CD4-positive, alpha-beta T cell (primary cell): ENCODE measurements at regions not wholly inside any gene's neighbourhood (a gene's known extent, or its start where the extent isn't known, plus 50 kb on each side); places are given as distances from the start of the nearest gene placed in this dataset.

ENCODE experiments used
- ATAC-seq: fragments of 200-7000 bp; cut with Tn5 transposase; one replicate; pipeline ENCODE4 v1.10.0; 2022; ENCODE audit warnings: mild to moderate bottlenecking; ENCODE audit not compliant: poor library complexity
- CTCF ChIA-PET: fragments of 350-600 bp; sonication (Branson Sonifier 250); formaldehyde crosslinking; loops from one replicate; lab custom pipeline; 2021; ENCODE audit warnings: antibody characterized with exemption, inconsistent platforms; lab: Charles Lee
- POLR2A ChIA-PET: fragments of 350-600 bp; sonication (Branson Sonifier 250); formaldehyde crosslinking; loops from one replicate; lab custom pipeline; 2021; ENCODE audit warnings: antibody characterized with exemption, inconsistent platforms; lab: Charles Lee
- DNase-seq, 14 experiments: peaks; one replicate each; pipeline ENCODE4 v3.0.0-alpha.2; 2013 to 2020; ENCODE audit warnings: mixed read lengths in 2 of 14
- H3K27ac ChIP-seq, 2 donors: one replicate each; pipeline versions ENCODE4 v1.5.1 to v1.7.0; 2013; ENCODE audit warnings: low read length in 2 of 2, low read depth in 1 of 2, mild to moderate bottlenecking in 1 of 2
- H3K27me3 ChIP-seq, 2 experiments: 1 replicate in 1 of 2; 2 replicates in 1 of 2; pipeline versions ENCODE4 v1.6.1 to v1.7.0; 2013; ENCODE audit warnings: low read length in 2 of 2, control low read depth in 1 of 2, mild to moderate bottlenecking in 1 of 2, moderate library complexity in 1 of 2; ENCODE audit not compliant: insufficient read depth in 2 of 2, control insufficient read depth in 1 of 2
- H3K36me3 ChIP-seq: one replicate; pipeline ENCODE4 v1.6.1; 2013; ENCODE audit warnings: low read length, control low read depth; ENCODE audit not compliant: insufficient read depth
- H3K4me1 ChIP-seq: one replicate; pipeline ENCODE4 v1.6.1; 2013; ENCODE audit warnings: low read length, control low read depth; ENCODE audit not compliant: insufficient read depth
- H3K4me3 ChIP-seq: one replicate; pipeline ENCODE4 v1.5.1; 2013; ENCODE audit warnings: mild to moderate bottlenecking, low read length, moderate library complexity
- H3K9me3 ChIP-seq, 2 experiments: 1 replicate in 1 of 2; 2 replicates in 1 of 2; pipeline versions ENCODE4 v1.6.1 to v1.7.0; 2013; ENCODE audit warnings: low read length in 2 of 2, mild to moderate bottlenecking in 2 of 2, control low read depth in 1 of 2, moderate library complexity in 1 of 2; ENCODE audit not compliant: control insufficient read depth in 1 of 2, insufficient read depth in 1 of 2
- H3K27ac Mint-ChIP-seq: one replicate; pipeline ENCODE4 v1.8.0; 2020; ENCODE audit warnings: mixed read lengths
- H3K27me3 Mint-ChIP-seq: one replicate; pipeline ENCODE4 v1.8.0; 2021; ENCODE audit warnings: mixed read lengths
- H3K36me3 Mint-ChIP-seq: one replicate; pipeline ENCODE4 v1.8.0; 2021; ENCODE audit warnings: low read depth, mixed read lengths
- H3K4me1 Mint-ChIP-seq: one replicate; pipeline ENCODE4 v1.8.0; 2021; ENCODE audit warnings: low read depth, mixed read lengths
- H3K4me3 Mint-ChIP-seq: one replicate; pipeline ENCODE4 v1.8.0; 2020; ENCODE audit warnings: mild to moderate bottlenecking, mixed read lengths
- H3K9me3 Mint-ChIP-seq: one replicate; pipeline ENCODE4 v1.8.0; 2020; ENCODE audit warnings: mixed read lengths
- CTCF ChIP-seq: fragments of 200-600 bp; IDR thresholded peaks from one replicate; pipeline ENCODE4 v1.8.0; 2022; ENCODE audit warnings: antibody characterized with exemption, mild to moderate bottlenecking
- intact Hi-C, 2 experiments: fragments of 100-400 bp; cut with DNase I in 1 of 2; cut with micrococcal nuclease in 1 of 2; formaldehyde crosslinking; loops; one replicate each; pipeline versions ENCODE4 v1.15.1 to v1.9.0; 2023 to 2025; cut with DNase I, micrococcal nuclease

- H3K27ac Mint-ChIP-seq: no peak overlapping the region
- CTCF ChIA-PET: no interaction called here
- intact Hi-C loops: no loop called here
- Histone ChIP-seq H3K4me1 (no peaks in the 10 kb centered on the region), H3K4me3 (no peak overlapping the region), H3K27ac (no peak overlapping the region), H3K36me3 (peaks cover 26% of the 10 kb centered on the region), H3K27me3 (no peaks in the 10 kb centered on the region), H3K9me3 (peaks cover 0 to 8% of the 10 kb centered on the region in 2 experiments)
- H3K4me3 Mint-ChIP-seq: no peak overlapping the region
- H3K9me3 Mint-ChIP-seq: peaks cover 6% of the 10 kb centered on the region
- ATAC-seq (no peak), DNase-seq (no peak)
- peaks cover 100% of the 10 kb centered on the region for H3K36me3 Mint-ChIP-seq
- POLR2A ChIA-PET: no interaction called here
- no peaks in the 10 kb centered on the region for H3K27me3 Mint-ChIP-seq
- no peaks in the 10 kb centered on the region for H3K4me1 Mint-ChIP-seq
- no peak for TF ChIP-seq CTCF
Observed at GRCh38 chr5:94024101-94024500, 282.7 kb upstream of the POU5F2 start.

- ChIA-PET CTCF (no interaction called here), POLR2A (no interaction called here)
- TF ChIP-seq CTCF: no peak
- peaks cover 100% of the 10 kb centered on the region for H3K36me3 Mint-ChIP-seq
- DNase-seq: no peak
- H3K36me3 ChIP-seq: peaks cover 46% of the 10 kb centered on the region
- peaks cover 8 to 13% of the 10 kb centered on the region in 2 experiments for H3K9me3 ChIP-seq
- H3K27me3 Mint-ChIP-seq: no peaks in the 10 kb centered on the region
- ATAC-seq: no peak
- no peak overlapping the region for H3K27ac ChIP-seq
- H3K4me1 ChIP-seq: no peaks in the 10 kb centered on the region
- intact Hi-C loops: no loop called here
- H3K4me1 Mint-ChIP-seq: no peaks in the 10 kb centered on the region
- H3K4me3 ChIP-seq: no peak overlapping the region
- no peak overlapping the region for H3K27ac Mint-ChIP-seq
- no peak overlapping the region for H3K4me3 Mint-ChIP-seq
- H3K27me3 ChIP-seq: no peaks in the 10 kb centered on the region
- H3K9me3 Mint-ChIP-seq: peaks cover 13% of the 10 kb centered on the region
Observed at GRCh38 chr5:94021246-94021645, 279.8 kb upstream of the POU5F2 start.

- no peak for TF ChIP-seq CTCF
- H3K27ac ChIP-seq: no peak overlapping the region
- peaks cover 21% of the 10 kb centered on the region for H3K9me3 Mint-ChIP-seq
- CTCF ChIA-PET: no interaction called here
- no peaks in the 10 kb centered on the region for H3K4me1 Mint-ChIP-seq
- H3K4me3 ChIP-seq: no peak overlapping the region
- peaks cover 5 to 28% of the 10 kb centered on the region in 2 experiments for H3K9me3 ChIP-seq
- no peaks in the 10 kb centered on the region for H3K4me1 ChIP-seq
- H3K36me3 ChIP-seq: peaks cover 55% of the 10 kb centered on the region
- H3K27me3 ChIP-seq: no peaks in the 10 kb centered on the region
- no peaks in the 10 kb centered on the region for H3K27me3 Mint-ChIP-seq
- POLR2A ChIA-PET: no interaction called here
- H3K36me3 Mint-ChIP-seq: peaks cover 100% of the 10 kb centered on the region
- H3K27ac Mint-ChIP-seq: no peak overlapping the region
- ATAC-seq (no peak), DNase-seq (no peak)
- intact Hi-C loops: no loop called here
- no peak overlapping the region for H3K4me3 Mint-ChIP-seq
Observed at GRCh38 chr5:94017579-94017978, 276.2 kb upstream of the POU5F2 start.
